ENCODE measurements at regions not wholly inside any gene's neighbourhood (a gene's known extent, or its start where the extent isn't known, plus 50 kb on each side); places are given as distances from the start of the nearest gene placed in this dataset.

GRCh38 chr12:92614001-92614400 lies 88.8 kb upstream of the PLEKHG7 start:
- DNase-seq, result no peak

DNA sequence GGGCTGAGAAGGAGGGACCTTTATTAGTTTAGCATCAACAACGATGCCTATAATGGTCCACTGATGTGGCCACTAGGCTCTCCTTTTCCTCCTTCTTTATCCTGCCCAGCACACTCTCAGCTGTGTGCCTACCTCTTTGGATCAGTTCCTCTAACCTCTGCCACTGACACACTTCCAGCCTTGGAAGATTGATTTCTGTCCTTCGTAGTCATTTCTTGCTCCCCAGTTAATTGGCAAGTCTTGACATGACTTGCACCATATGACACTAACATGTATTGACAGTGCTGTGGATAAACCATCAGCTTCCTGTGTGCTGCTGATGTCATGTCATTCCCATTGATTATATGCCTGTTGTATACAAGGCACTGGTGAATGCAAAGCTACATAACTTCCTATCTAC lies 90.2 kb upstream of the PLEKHG7 start:
- DNase-seq, result no peak

GRCh38 chr12:92608151-92609091 lies 94.4 kb upstream of the PLEKHG7 start:
- peak; percentile 36 for DNase-seq

DNA sequence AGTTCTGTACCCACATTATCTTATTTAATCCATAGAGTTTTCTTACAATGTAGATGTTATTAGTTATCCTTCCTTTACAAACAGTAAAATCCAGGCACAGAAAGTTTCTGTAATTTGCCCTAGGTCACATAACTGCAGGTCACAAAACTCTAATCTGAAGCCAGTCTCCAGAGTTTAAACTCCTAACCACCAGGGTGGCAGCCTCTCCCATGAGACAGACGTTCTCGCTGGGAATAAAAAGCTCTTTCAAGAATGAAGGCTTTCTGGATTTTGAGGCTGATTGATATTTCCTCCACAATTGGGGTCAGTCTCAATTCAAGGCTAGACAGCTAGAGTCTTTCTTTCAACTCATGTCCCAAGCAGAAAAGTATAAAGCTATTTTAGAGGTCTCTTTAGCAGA lies 95.8 kb upstream of the PLEKHG7 start:
- no peak for DNase-seq

DNA sequence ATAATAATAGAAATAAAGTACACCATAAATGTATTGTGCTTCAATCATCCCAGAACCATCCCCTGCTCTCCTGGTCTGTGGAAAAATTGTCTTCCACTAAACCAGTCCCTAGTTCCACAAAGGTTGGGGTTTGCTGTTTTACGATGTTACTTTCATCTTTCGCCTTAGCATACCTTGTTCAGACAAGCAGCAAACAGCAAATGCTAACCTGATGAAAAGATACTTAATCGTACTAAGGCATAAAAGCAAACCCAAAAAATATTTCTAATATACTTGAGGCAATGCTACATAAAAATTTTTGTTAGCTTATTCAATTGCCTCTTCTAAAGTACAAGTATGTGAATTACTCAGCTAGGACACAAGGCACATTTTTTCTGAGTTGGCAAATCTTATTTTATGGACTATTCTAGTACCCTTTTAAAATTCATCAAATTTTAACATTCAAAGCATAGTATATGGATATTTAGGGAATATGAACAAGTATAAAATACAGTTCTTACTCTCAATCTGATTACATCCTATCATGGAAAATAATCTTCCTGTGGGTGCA lies 97.1 kb upstream of the PLEKHG7 start:
- no peak for DNase-seq

DNA sequence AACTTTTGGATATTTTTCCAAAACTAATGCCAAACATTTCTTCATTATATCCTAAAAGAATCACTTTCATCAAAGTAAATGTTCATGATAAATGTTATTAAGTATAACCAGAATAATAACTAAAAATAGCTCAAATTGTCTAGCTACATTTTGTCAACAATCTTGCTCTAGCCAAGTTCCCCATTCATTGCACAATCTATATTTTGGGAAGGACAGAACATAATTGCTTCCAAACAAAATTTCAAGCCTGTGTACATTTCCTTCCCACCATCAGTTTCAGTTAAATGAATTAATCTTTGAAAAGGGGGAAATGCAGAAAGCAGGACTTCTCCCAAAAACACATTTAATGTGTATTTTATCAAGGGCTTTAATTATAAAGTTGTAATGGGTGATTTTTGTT lies 98.0 kb upstream of the PLEKHG7 start:
- DNase-seq, result no peak

DNA sequence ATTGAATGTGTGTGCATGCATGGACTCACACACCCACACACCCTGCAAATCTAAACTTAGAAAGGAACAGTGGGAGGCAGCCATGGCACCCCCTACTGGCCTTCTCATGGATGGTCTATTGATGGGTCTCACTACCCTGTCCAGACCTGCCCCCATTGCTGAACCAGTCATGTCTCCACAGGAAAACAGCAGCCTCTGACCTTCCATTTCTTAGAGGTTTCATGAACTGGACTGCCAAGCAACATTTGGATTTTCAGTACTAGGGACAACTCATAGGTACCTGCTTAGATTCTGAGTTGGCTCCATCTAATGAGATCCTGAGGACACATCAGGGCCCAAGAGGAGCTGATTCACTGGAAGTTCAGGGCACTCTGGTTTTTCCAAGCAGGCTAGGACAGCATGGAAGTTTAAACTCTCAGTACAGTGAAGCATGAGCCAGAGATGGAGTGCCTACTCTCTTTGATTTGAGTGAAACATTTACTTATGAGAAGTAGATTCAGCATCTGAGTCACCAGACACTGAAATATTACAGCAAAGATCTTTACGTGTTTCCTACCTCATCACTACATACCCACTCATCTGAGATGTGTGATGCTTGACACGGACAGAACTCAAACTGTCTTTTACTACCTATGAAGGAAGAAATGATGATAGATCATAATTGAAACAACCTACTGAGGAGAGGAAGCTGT lies 98.9 kb upstream of the PLEKHG7 start:
- no peak for DNase-seq

DNA sequence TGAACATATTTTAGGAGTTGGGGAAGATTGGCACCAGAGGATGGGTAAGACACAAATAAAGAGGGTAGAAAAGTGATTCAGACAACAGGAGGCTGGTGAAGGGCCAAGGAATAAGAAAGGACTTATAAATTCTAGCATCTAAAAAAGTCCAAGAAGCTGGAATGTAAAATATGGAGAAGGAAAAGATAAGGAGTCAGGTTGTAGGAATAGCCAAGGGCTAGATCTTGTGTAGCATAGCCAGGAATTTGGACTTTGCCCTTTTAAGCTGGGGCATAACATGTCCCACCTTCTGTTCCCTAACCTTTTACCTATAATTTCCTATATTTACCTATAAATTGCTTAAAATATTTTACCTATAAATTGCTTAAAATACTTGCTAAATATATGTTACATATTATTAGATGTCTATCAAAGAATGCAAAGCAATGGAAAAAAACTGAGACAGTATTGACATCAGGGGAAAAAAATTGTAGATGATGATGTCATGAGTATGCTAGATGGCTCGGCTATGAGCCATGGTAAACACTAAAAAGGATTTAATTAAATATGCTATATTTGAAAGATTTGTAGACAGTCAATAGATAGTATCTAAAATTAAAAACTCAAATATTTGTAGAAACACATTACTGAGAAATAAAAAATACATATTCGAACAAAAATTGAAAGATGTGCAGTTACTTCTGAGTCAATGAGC lies 99.7 kb upstream of the PLEKHG7 start:
- no peak for DNase-seq

- DNase-seq, result no peak
Observed at GRCh38 chr12:92602476-92602875, 100.3 kb upstream of the PLEKHG7 start.

GRCh38 chr12:92601680-92602079 lies 101.1 kb upstream of the PLEKHG7 start:
- DNase-seq, result no peak

GRCh38 chr12:92601176-92601575 lies 101.6 kb upstream of the PLEKHG7 start:
- DNase-seq, result no peak

- DNase-seq, result no peak
Observed at GRCh38 chr12:92600052-92600451, 102.7 kb upstream of the PLEKHG7 start.

DNA sequence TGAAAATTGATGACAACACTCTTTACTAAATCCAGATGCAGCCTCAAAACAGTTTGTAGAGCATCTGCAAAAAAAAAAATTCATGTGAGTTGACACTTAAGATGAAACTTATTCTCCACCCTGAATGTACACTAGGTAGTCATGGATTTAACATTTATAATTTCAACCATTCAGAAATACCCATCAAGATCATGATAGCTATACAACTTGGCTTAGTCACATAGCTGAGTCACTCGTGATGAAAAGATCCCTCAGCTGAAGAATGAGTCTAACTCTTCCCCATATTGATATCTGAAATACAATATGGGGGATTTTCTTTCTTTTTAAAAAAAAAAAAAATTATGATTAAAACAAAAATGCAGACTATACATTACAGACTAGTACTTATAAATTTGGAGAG lies 104.8 kb upstream of the PLEKHG7 start:
- DNase-seq, result no peak

GRCh38 chr12:92597118-92597517 lies 105.7 kb upstream of the PLEKHG7 start:
- no peak for DNase-seq

DNA sequence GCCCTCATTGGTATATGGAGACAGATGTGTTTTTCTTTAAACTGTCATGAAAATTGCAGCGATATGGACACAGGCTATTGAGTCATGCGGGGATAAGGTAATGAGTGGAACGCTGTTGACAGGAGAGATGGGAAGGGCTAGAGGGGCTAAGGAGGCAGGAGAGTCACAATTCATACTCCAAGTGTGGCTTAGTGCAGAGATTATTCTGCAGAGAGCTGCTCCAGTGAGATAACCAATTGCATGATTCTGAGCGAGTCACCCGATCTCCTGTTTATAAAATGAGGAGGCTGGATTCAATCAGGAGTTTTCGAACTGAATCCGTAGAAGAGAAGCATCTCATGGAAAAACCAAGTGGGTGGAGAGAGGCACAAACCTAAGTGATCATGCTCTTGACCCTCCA lies 106.4 kb upstream of the PLEKHG7 start:
- DNase-seq, result no peak

DNA sequence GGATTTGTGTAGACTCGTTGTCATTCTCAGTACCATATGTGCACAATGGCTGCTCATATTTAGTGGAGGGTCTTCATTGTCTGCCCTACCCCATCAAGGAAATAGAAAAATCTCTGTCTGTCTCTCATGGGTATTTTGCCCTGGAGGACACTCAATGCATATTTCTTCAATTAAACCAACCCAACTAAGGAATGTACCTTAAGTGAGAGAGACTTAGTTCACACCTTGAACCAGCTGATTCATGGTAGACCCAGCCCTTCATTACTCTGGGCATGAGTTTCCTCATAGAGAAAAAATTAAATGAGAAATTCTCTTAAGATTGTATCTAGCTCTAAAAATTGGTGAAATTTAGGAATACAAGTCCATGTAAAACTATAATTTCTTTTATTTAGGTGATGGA lies 107.1 kb upstream of the PLEKHG7 start:
- no peak for DNase-seq

- DNase-seq, result no peak
Observed at GRCh38 chr12:92593734-92594402, 108.9 kb upstream of the PLEKHG7 start.

GRCh38 chr12:92585115-92585727 lies 117.6 kb upstream of the PLEKHG7 start:
- DNase-seq, result no peak

DNA sequence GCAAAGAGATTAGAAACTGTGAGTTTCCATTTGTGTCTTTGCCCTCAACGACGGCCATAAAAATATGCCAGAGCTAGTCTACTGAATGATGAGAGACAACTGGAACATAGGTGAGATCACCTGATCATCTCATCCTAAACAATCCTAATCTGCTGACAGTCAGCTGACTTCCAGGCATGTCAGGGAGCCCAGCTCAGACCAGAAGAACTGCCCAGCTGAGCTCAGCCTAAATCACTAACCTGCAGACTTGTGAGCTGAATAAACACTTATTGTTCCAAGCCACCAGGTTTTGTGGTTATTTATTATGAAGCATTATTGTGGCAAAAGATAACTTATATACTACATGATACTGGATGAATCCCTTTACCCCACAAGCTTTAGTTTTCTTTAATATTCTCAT lies 118.9 kb upstream of the PLEKHG7 start:
- DNase-seq, result no peak

- no peak for DNase-seq
Observed at GRCh38 chr12:92582893-92583292, 119.9 kb upstream of the PLEKHG7 start.

DNA sequence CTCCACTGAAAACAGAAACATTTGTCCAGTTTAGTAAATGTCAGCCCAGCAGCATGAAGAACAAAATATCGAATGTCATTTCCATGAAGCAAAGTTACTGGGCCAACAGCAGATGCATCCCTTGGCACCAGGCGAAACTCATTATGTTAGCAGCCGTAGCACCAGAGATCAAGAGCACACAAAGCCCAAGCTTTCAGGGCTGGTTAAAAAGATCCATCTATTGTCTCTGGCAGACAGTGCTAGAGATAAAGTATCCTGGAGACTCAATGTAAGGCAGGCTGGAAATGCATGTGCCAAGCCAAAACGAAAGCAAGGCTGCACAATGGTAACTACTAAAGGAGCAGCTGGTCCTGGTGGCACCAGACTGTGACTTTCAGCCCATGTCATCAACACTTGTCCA lies 120.3 kb upstream of the PLEKHG7 start:
- DNase-seq, result peak; percentile 18

DNA sequence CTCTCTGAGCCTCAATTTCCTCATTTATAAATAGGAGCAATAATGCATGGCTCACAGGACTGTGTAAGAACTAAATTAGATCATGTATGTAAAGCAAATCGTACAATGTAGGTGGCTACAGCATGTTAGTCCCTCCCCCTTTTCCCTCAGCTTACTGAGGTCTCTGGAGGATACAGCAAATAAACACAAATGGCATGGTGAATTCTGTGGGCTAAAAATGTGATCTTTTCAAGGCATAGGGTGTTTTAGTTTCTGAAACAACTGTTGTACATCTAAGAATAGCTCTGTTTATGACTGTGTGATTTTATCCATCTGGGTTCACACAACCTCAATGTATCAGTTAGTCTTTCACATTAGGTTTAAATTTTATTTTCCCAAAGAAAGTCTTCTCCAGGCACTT lies 121.2 kb upstream of the PLEKHG7 start:
- no peak for DNase-seq

Data from NCI-H510A treated with DMSO at 0.1 percent for 48 hours (cell line).